Posterior cingulate gyrus (tissue), 11 donors: ENCODE measurements at regions not wholly inside any gene's neighbourhood (a gene's known extent, or its start where the extent isn't known, plus 50 kb on each side); places are given as distances from the start of the nearest gene placed in this dataset.
"Not testable (repeated sequence)": the region's sequence is repeated elsewhere in the genome, so short reads cannot be mapped to it uniquely, and the experiment has no call there.

Source experiments
- DNase-seq, 10 donors: peaks; one replicate each; pipeline versions ENCODE4 v3.0.0 to v3.0.0-alpha.2; 2020 to 2021; ENCODE audit warnings: mixed read lengths in 3 of 10
- intact Hi-C: fragments of 100-400 bp; cut with DNase I; formaldehyde crosslinking; loops from one replicate; pipeline ENCODE4 v1.15.1; 2023

GRCh38 chr5:21121213-21121612 is 1133.2 kb upstream of the CDH18 start:
- intact Hi-C loops = no loop called here
- no peak for DNase-seq

GRCh38 chr5:21097661-21098060 is 1109.7 kb upstream of the CDH18 start:
- no peak for DNase-seq
- intact Hi-C loops = no loop called here

GRCh38 chr5:21094619-21095018 is 1106.6 kb upstream of the CDH18 start:
- intact Hi-C loops = no loop called here
- DNase-seq = no peak

GRCh38 chr5:21087766-21088165 is 1099.8 kb upstream of the CDH18 start:
- no peak for DNase-seq
- intact Hi-C loops = no loop called here

GRCh38 chr5:21085791-21086190 is 1097.8 kb upstream of the CDH18 start:
- intact Hi-C loops = no loop called here

GRCh38 chr5:21071986-21072385 is 1084.0 kb upstream of the CDH18 start:
- no peak for DNase-seq
- intact Hi-C loops = no loop called here

More at GRCh38 chr5:21085791-21086190, 1097.8 kb upstream of the CDH18 start:
- DNase-seq = no peak

GRCh38 chr5:21071421-21071820 is 1083.4 kb upstream of the CDH18 start:
- intact Hi-C loops = no loop called here
- no peak for DNase-seq

- intact Hi-C loops = no loop called here
- no peak for DNase-seq
Observed at GRCh38 chr5:21070858-21071257, 1082.9 kb upstream of the CDH18 start.

- DNase-seq = no peak
- intact Hi-C loops = no loop called here
Observed at GRCh38 chr5:21067724-21068123, 1079.7 kb upstream of the CDH18 start.

- DNase-seq = peak in 1 of 10 donors; percentile 62
- intact Hi-C loops = no loop called here
Observed at GRCh38 chr5:21063146-21063545, 1075.1 kb upstream of the CDH18 start.

- intact Hi-C loops = no loop called here
- no peak for DNase-seq
Observed at GRCh38 chr5:21058289-21058688, 1070.3 kb upstream of the CDH18 start.

GRCh38 chr5:21051945-21052344 is 1063.9 kb upstream of the CDH18 start:
- intact Hi-C loops = no loop called here
- no peak for DNase-seq

- intact Hi-C loops = no loop called here
- no peak for DNase-seq
Observed at GRCh38 chr5:21049901-21050300, 1061.9 kb upstream of the CDH18 start.

- intact Hi-C loops = no loop called here
- no peak for DNase-seq
Observed at GRCh38 chr5:21030981-21031380, 1043.0 kb upstream of the CDH18 start.

GRCh38 chr5:21024966-21025365 is 1037.0 kb upstream of the CDH18 start:
- intact Hi-C loops = no loop called here
- no peak for DNase-seq

- intact Hi-C loops = no loop called here
- DNase-seq = no peak
Observed at GRCh38 chr5:21013237-21013636, 1025.2 kb upstream of the CDH18 start.

- intact Hi-C loops = no loop called here
Observed at GRCh38 chr5:21007781-21008180, 1019.8 kb upstream of the CDH18 start.

GRCh38 chr5:20988933-20989332 is 1000.9 kb upstream of the CDH18 start:
- DNase-seq, intact Hi-C loops: not testable (repeated sequence)

More at GRCh38 chr5:21007781-21008180, 1019.8 kb upstream of the CDH18 start:
- no peak for DNase-seq

GRCh38 chr5:20985754-20986153 is 997.8 kb upstream of the CDH18 start:
- intact Hi-C loops = no loop called here
- no peak for DNase-seq

- intact Hi-C loops = no loop called here
- no peak for DNase-seq
Observed at GRCh38 chr5:20974426-20974825, 986.4 kb upstream of the CDH18 start.

- intact Hi-C loops = no loop called here
- peak in 8 of 10 donors; percentile 12 to 81 (median 30) for DNase-seq
Observed at GRCh38 chr5:20972419-20972925, 984.5 kb upstream of the CDH18 start.

- intact Hi-C loops = no loop called here
- DNase-seq = no peak
Observed at GRCh38 chr5:20959347-20959746, 971.3 kb upstream of the CDH18 start.

- DNase-seq = no peak
- intact Hi-C loops = no loop called here
Observed at GRCh38 chr5:20958641-20959040, 970.6 kb upstream of the CDH18 start.
